HepG2 (cell line): ENCODE measurements at regions not wholly inside any gene's neighbourhood (a gene's known extent, or its start where the extent isn't known, plus 50 kb on each side); places are given as distances from the start of the nearest gene placed in this dataset.

Source experiments
- EP300 ChIP-seq, 3 experiments: sonication (generic) in 1 of 3; formaldehyde crosslinking in 1 of 3; IDR thresholded peaks; 2 replicates each; pipeline versions ENCODE4 v1.5.1 to v1.6.1; 2011 to 2020; ENCODE audit warnings: low read depth in 2 of 3, low read length in 2 of 3, borderline replicate concordance in 1 of 3, improper control_type of control experiment in 1 of 3, mild to moderate bottlenecking in 1 of 3, missing genetic modification reagents in 1 of 3, moderate library complexity in 1 of 3
- EZH2 ChIP-seq: conservative IDR thresholded peaks from 2 replicates; pipeline ENCODE4 v1.6.1; 2012; ENCODE audit warnings: mild to moderate bottlenecking, low read depth, low read length, moderate library complexity
- KDM5A ChIP-seq: fragments of 200-600 bp; sonication (generic); IDR thresholded peaks from 2 replicates; pipeline ENCODE4 v1.7.0; 2018; ENCODE audit warnings: antibody characterized with exemption, mild to moderate bottlenecking, low read length, borderline replicate concordance
- MXI1 ChIP-seq: IDR thresholded peaks from 3 replicates; pipeline ENCODE4 v1.6.1; 2012; ENCODE audit warnings: low read depth, low read length, inconsistent platforms, borderline replicate concordance
- POLR2AphosphoS2 ChIP-seq: IDR thresholded peaks from 2 replicates; pipeline ENCODE4 v1.6.1; 2011; ENCODE audit warnings: low read depth, low read length, improper control_type of control experiment
- SNRNP70 ChIP-seq: fragments of 200-400 bp; formaldehyde crosslinking; IDR thresholded peaks from 2 replicates; pipeline ENCODE4 v1.6.1; 2017; ENCODE audit warnings: mild to moderate bottlenecking, low read depth, low read length, moderate library complexity
- ZNF556 ChIP-seq: sonication (generic); formaldehyde crosslinking; IDR thresholded peaks from 2 replicates; pipeline ENCODE4 v1.4.0; 2020; ENCODE audit warnings: mild to moderate bottlenecking, missing genetic modification reagents, borderline replicate concordance

GRCh38 chr2:20141056-20141762 lies 83.7 kb downstream of the SDC1 start:
- no peak for TF ChIP-seq MXI1
- no peak for TF ChIP-seq EP300 (IDR thresholded peaks at IDR 0.05; ENCODE audit: low read depth in 2 of 2, low read length in 2 of 2)
- TF ChIP-seq EP300 (CRISPR knock-in tag; IDR thresholded peaks at IDR 0.05; ENCODE audit: borderline replicate concordance), result no peak
- TF ChIP-seq SNRNP70, result no peak
- TF ChIP-seq KDM5A, result no peak
- TF ChIP-seq ZNF556 (CRISPR knock-in tag), result no peak
- TF ChIP-seq POLR2AphosphoS2, result no peak
- no peak for TF ChIP-seq EZH2
